IMR-90 (cell line): ENCODE measurements at regions not wholly inside any gene's neighbourhood (a gene's known extent, or its start where the extent isn't known, plus 50 kb on each side); places are given as distances from the start of the nearest gene placed in this dataset.

Experiments
- ATAC-seq: fragments of 200-7000 bp; cut with Tn5 transposase; 2 replicates; pipeline ENCODE4 v1.9.1; 2020; ENCODE audit warnings: low read depth, mild to moderate bottlenecking, moderate library complexity
- BruUV-seq: library from RNA; stranded (reverse); fragments of 400-500 nt; replicated peaks from 2 replicates; lab custom pipeline; 2021; lab: Mats Ljungman, UMichigan
- CTCF ChIA-PET: fragments of 300-600 bp; formaldehyde crosslinking; extraction: SDS; loops from one replicate; lab custom pipeline; 2021; ENCODE audit warnings: antibody characterized with exemption; lab: Yijun Ruan, JAX
- POLR2A ChIA-PET: fragments of 300-600 bp; sonication (Branson Sonifier 250); formaldehyde crosslinking; loops from one replicate; lab custom pipeline; 2022; ENCODE audit warnings: antibody characterized with exemption; ENCODE audit not compliant: unreplicated experiment; lab: Charles Lee
- DNase-seq: peaks from one replicate; pipeline ENCODE4 v3.0.0; 2013
- H2AFZ ChIP-seq: replicated peaks from 2 replicates; pipeline ENCODE3; 2013; ENCODE audit warnings: low read length, mild to moderate bottlenecking; ENCODE audit not compliant: poor library complexity
- H2AK5ac ChIP-seq: 2 replicates; pipeline ENCODE4 v1.6.1; 2013; ENCODE audit warnings: low read depth, low read length, inconsistent platforms
- H2AK9ac ChIP-seq: replicated peaks from 2 replicates; pipeline ENCODE3; 2013; ENCODE audit warnings: mild to moderate bottlenecking, low read depth, low read length, moderate library complexity; ENCODE audit not compliant: poor library complexity
- H2BK120ac ChIP-seq: 2 replicates; pipeline ENCODE4 v1.6.1; 2013; ENCODE audit warnings: low read depth, low read length, inconsistent platforms
- H2BK15ac ChIP-seq: 3 replicates; pipeline ENCODE4 v1.6.1; 2013; ENCODE audit warnings: low read depth, low read length, inconsistent platforms
- H2BK20ac ChIP-seq: 2 replicates; pipeline ENCODE4 v1.6.1; 2013; ENCODE audit warnings: low read depth, mild to moderate bottlenecking, inconsistent platforms, low read length, moderate library complexity
- H2BK5ac ChIP-seq: 2 replicates; pipeline ENCODE4 v1.6.1; 2013; ENCODE audit warnings: mild to moderate bottlenecking, low read depth, low read length, inconsistent platforms; ENCODE audit not compliant: poor library complexity, severe bottlenecking
- H3K14ac ChIP-seq: replicated peaks from 2 replicates; pipeline ENCODE4 v1.6.1; 2013; ENCODE audit warnings: low read depth, low read length, inconsistent platforms
- H3K18ac ChIP-seq: 2 replicates; pipeline ENCODE4 v1.6.1; 2013; ENCODE audit warnings: low read depth, low read length, control low read depth
- H3K23ac ChIP-seq: 2 replicates; pipeline ENCODE4 v1.6.1; 2013; ENCODE audit warnings: low read depth, low read length, inconsistent platforms
- H3K27ac ChIP-seq: 2 replicates; pipeline ENCODE4 v1.5.1; 2013; ENCODE audit warnings: mild to moderate bottlenecking, control low read depth, low read length; ENCODE audit not compliant: insufficient read depth
- H3K27me3 ChIP-seq: 2 replicates; pipeline ENCODE4 v1.6.1; 2013; ENCODE audit warnings: low read length; ENCODE audit not compliant: control insufficient read depth, insufficient read depth
- H3K36me3 ChIP-seq: 2 replicates; pipeline ENCODE4 v1.6.1; 2013; ENCODE audit warnings: low read length, mixed read lengths; ENCODE audit not compliant: control insufficient read depth, insufficient read depth
- H3K4ac ChIP-seq: 2 replicates; pipeline ENCODE4 v1.6.1; 2013; ENCODE audit warnings: low read depth, low read length, inconsistent platforms
- H3K4me1 ChIP-seq: 2 replicates; pipeline ENCODE4 v1.6.1; 2013; ENCODE audit warnings: low read length, mixed read lengths; ENCODE audit not compliant: control insufficient read depth, insufficient read depth
- H3K4me2 ChIP-seq: 2 replicates; pipeline ENCODE4 v1.6.1; 2013; ENCODE audit warnings: low read depth, mild to moderate bottlenecking, control low read depth, low read length, moderate library complexity
- H3K4me3 ChIP-seq: 2 replicates; pipeline ENCODE4 v1.5.1; 2013; ENCODE audit warnings: low read depth, mild to moderate bottlenecking, control low read depth, low read length, moderate library complexity; ENCODE audit not compliant: insufficient read depth
- H3K56ac ChIP-seq: 2 replicates; pipeline ENCODE4 v1.6.1; 2013; ENCODE audit warnings: low read length, inconsistent platforms; ENCODE audit not compliant: insufficient read depth; ENCODE audit errors: extremely low read depth
- H3K79me1 ChIP-seq, 2 experiments: 2 replicates each; pipeline ENCODE4 v1.6.1; 2013; ENCODE audit warnings: low read length in 2 of 2, inconsistent platforms in 1 of 2, low read depth in 1 of 2
- H3K9ac ChIP-seq: 2 replicates; pipeline ENCODE4 v1.6.1; 2013; ENCODE audit warnings: low read depth, low read length, control low read depth
- H3K9me1 ChIP-seq: 2 replicates; pipeline ENCODE4 v1.6.1; 2013; ENCODE audit warnings: low read length, inconsistent platforms; ENCODE audit not compliant: insufficient read depth
- H3K9me3 ChIP-seq: 2 replicates; pipeline ENCODE4 v1.6.1; 2013; ENCODE audit warnings: low read length; ENCODE audit not compliant: control insufficient read depth, insufficient read depth
- H4K20me1 ChIP-seq: 2 replicates; pipeline ENCODE4 v1.6.1; 2013; ENCODE audit warnings: low read length, inconsistent platforms; ENCODE audit not compliant: insufficient read depth
- H4K5ac ChIP-seq: 2 replicates; pipeline ENCODE4 v1.6.1; 2013; ENCODE audit warnings: mild to moderate bottlenecking, low read depth, low read length, control low read depth
- H4K8ac ChIP-seq, 2 experiments: 2 replicates each; pipeline ENCODE4 v1.6.1; 2013; ENCODE audit warnings: low read depth in 2 of 2, low read length in 2 of 2, control low read depth in 1 of 2, inconsistent platforms in 1 of 2
- H4K91ac ChIP-seq: 2 replicates; pipeline ENCODE4 v1.6.1; 2013; ENCODE audit warnings: low read depth, low read length, inconsistent platforms; ENCODE audit not compliant: insufficient read depth
- CHD1 ChIP-seq: IDR thresholded peaks from 2 replicates; pipeline ENCODE4 v1.6.1; 2012; ENCODE audit warnings: low read depth, low read length, improper control_type of control experiment
- FOS ChIP-seq: fragments of 150-350 bp; IDR thresholded peaks from 2 replicates; pipeline ENCODE4 v1.6.1; 2016; ENCODE audit warnings: low read depth, low read length
- MAFK ChIP-seq: IDR thresholded peaks from 2 replicates; pipeline ENCODE4 v1.6.1; 2012; ENCODE audit warnings: low read depth, low read length, improper control_type of control experiment
- dilution Hi-C: fragments of 300-500 bp; cut with HindIII; formaldehyde crosslinking; loops from one replicate; pipeline ENCODE4 v1.14.3; 2018; ENCODE audit warnings: low sequenced_read_pairs; ENCODE audit not compliant: unreplicated experiment
- in situ Hi-C: fragments of 300-500 bp; cut with MboI; formaldehyde crosslinking; loops from 3 replicates; pipeline ENCODE4 v1.14.3; 2019; ENCODE audit warnings: low sequenced_read_pairs, inconsistent platforms, mixed read lengths
- intact Hi-C: fragments of 100-400 bp; cut with micrococcal nuclease; formaldehyde crosslinking; loops from 2 replicates; pipeline ENCODE4 v1.10.0; 2022
- TF ChIP-seq, protein P1 (sequence below): fragments of 150-350 bp; IDR thresholded peaks from 2 replicates; pipeline ENCODE4 v1.6.1; 2016; ENCODE audit warnings: low read depth, mild to moderate bottlenecking, low read length, moderate library complexity, borderline replicate concordance

DNA sequence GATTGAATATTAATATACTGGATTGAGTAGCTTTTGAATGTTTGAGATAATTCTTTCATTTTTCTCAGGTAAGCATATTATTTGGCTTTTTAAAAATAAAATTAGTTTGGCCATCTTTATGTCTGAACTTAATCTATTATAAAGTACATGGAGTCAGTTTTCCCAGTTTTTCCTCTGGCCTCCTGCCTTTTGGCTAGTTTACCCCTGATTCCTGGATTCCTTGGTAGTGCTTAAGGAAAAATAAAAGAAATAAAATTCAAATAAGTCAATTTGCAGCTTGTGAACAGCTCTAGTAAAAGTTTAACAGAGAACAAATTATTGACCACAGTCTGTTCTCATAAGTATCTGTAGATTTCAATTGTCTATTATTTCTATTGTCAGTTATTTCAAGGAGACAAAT, 89.4 kb downstream of the COL6A6 start:
- Histone ChIP-seq H4K20me1 (no peaks in the 10 kb centered on the region), H3K18ac (no peak overlapping the region), H3K23ac (no peak overlapping the region), H3K4me1 (no peaks in the 10 kb centered on the region), H2BK15ac (no peak overlapping the region), H2AK5ac (no peak overlapping the region), H3K4me3 (no peak overlapping the region), H4K8ac (no peak overlapping the region), H4K91ac (no peak overlapping the region), H2BK120ac (no peak overlapping the region), H3K79me1 (no peaks in the 10 kb centered on the region), H2BK5ac (no peak overlapping the region), H3K14ac (no peak overlapping the region), H3K9me1 (no peaks in the 10 kb centered on the region), H3K9me3 (0 out of 2 replicates have a peak, but pooled peaks cover 2% of the 10 kb centered on the region), H3K27ac (no peak overlapping the region), H3K56ac (no peak overlapping the region), H3K4ac (no peak overlapping the region), H2AK9ac (no peak overlapping the region), H2AFZ (no peak overlapping the region), H3K36me3 (no peaks in the 10 kb centered on the region), H4K5ac (no peak overlapping the region), H3K27me3 (no peaks in the 10 kb centered on the region), H3K9ac (no peak overlapping the region), H2BK20ac (no peak overlapping the region), H3K4me2 (no peak overlapping the region)
- BruUV-seq = no TSS peak
- in situ Hi-C loops (no loop called here), dilution Hi-C loops (no loop called here), intact Hi-C loops (no loop called here)
- no peak for DNase-seq
- ATAC-seq = no peak
- ChIA-PET CTCF (no interaction called here), POLR2A (no interaction called here)
- TF ChIP-seq CHD1 = no peak
- TF ChIP-seq, protein P1, sequence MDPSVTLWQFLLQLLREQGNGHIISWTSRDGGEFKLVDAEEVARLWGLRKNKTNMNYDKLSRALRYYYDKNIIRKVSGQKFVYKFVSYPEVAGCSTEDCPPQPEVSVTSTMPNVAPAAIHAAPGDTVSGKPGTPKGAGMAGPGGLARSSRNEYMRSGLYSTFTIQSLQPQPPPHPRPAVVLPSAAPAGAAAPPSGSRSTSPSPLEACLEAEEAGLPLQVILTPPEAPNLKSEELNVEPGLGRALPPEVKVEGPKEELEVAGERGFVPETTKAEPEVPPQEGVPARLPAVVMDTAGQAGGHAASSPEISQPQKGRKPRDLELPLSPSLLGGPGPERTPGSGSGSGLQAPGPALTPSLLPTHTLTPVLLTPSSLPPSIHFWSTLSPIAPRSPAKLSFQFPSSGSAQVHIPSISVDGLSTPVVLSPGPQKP = no peak
- TF ChIP-seq MAFK = no peak
- TF ChIP-seq FOS = no peak
